Skeletal muscle satellite cell (primary cell): ENCODE measurements at regions not wholly inside any gene's neighbourhood (a gene's known extent, or its start where the extent isn't known, plus 50 kb on each side); places are given as distances from the start of the nearest gene placed in this dataset.

Source experiments
- H3K27me3 ChIP-seq: 2 replicates; pipeline ENCODE4 v1.7.0; 2013; ENCODE audit warnings: low read length; ENCODE audit not compliant: control insufficient read depth, insufficient read depth
- H3K36me3 ChIP-seq: 2 replicates; pipeline ENCODE4 v1.7.0; 2013; ENCODE audit warnings: mild to moderate bottlenecking, control low read depth, low read length; ENCODE audit not compliant: insufficient read depth
- H3K4me1 ChIP-seq: 2 replicates; pipeline ENCODE4 v1.7.0; 2013; ENCODE audit warnings: low read length; ENCODE audit not compliant: control insufficient read depth, insufficient read depth
- H3K4me2 ChIP-seq: 2 replicates; pipeline ENCODE4 v1.7.0; 2013; ENCODE audit warnings: mild to moderate bottlenecking, low read length
- H3K4me3 ChIP-seq: 2 replicates; pipeline ENCODE4 v1.7.0; 2013; ENCODE audit warnings: low read length
- H3K9ac ChIP-seq: 2 replicates; pipeline ENCODE4 v1.7.0; 2013; ENCODE audit warnings: mild to moderate bottlenecking, low read depth, low read length, moderate library complexity
- H3K9me3 ChIP-seq: replicated peaks from 2 replicates; pipeline ENCODE4 v1.7.0; 2013; ENCODE audit warnings: mild to moderate bottlenecking, control low read depth, low read length

GRCh38 chr3:63070476-63070810 is 195.2 kb upstream of the CADPS start:
- H3K9me3 ChIP-seq = no peaks in the 10 kb centered on the region
- peaks cover 16% of the 10 kb centered on the region for H3K27me3 ChIP-seq
- H3K9ac ChIP-seq = no peak overlapping the region
- H3K4me2 ChIP-seq = no peak overlapping the region
- no peak overlapping the region for H3K4me3 ChIP-seq
- H3K36me3 ChIP-seq = no peaks in the 10 kb centered on the region
- no peaks in the 10 kb centered on the region for H3K4me1 ChIP-seq

DNA sequence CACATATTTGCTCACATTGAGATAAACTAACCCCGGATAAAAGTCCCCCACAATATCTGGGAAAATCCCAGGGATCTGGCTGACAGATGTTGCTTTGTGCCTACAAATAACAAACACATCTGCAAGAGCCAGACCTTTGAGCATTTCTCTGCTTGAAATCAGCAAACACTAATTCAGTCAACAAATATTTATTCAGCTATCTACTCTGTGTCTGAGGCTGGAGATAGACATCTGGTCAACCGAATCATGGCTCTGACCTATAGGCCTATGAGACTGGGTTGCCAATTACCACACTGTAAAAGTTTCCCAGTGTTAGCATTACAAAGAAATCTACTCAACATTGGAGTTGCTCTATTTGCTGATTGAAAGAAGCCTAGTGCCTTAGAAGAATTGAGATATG is 201.1 kb upstream of the CADPS start:
- no peak overlapping the region for H3K4me3 ChIP-seq
- peaks cover 27% of the 10 kb centered on the region for H3K27me3 ChIP-seq
- H3K9ac ChIP-seq = no peak overlapping the region
- H3K4me1 ChIP-seq = no peaks in the 10 kb centered on the region
- H3K36me3 ChIP-seq = no peaks in the 10 kb centered on the region
- H3K4me2 ChIP-seq = no peak overlapping the region
- H3K9me3 ChIP-seq = no peaks in the 10 kb centered on the region

GRCh38 chr3:63086190-63086589 is 191.9 kb upstream of the SYNPR start:
- H3K27me3 ChIP-seq = peaks cover 6% of the 10 kb centered on the region
- H3K9ac ChIP-seq = no peak overlapping the region
- H3K36me3 ChIP-seq = no peaks in the 10 kb centered on the region
- H3K4me2 ChIP-seq = no peak overlapping the region
- H3K4me1 ChIP-seq = no peaks in the 10 kb centered on the region
- no peak overlapping the region for H3K4me3 ChIP-seq
- no peaks in the 10 kb centered on the region for H3K9me3 ChIP-seq

DNA sequence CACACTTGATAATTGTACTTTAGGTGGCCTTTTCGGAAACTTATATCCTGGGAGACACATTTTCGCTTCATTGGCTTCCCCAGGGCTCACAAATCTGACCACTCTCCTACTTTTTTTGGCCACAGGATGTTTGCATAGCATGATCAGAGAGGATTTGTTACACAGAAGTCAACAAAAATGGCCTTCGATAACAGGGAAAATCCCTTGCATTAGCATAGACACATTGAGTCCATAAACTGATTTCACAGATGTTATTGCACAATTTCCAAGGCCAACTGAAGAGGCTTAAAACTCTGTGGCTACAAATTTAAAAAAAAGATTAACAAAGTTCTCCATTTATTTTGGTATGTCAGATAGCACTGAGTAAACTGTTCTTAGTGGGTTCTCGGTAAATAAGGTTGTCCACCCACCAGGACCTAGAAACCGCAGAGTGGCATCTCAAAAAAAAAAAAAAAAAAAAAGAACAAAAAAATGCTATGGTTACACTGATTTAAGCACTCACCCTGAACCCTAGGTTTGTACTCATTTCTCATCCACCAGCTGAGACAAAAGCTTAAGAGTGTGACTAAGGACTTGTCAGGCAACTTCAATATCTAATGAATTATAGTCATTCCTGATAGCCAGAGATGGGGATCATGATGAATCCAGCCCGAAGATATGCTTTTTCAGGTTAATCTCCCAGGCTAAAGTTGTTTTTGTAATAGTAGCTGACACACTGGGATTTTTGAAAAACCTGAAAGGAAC is 188.9 kb upstream of the SYNPR start:
- Histone ChIP-seq H3K4me3 (no peak overlapping the region), H3K4me1 (no peaks in the 10 kb centered on the region), H3K36me3 (no peaks in the 10 kb centered on the region), H3K9me3 (no peaks in the 10 kb centered on the region), H3K27me3 (peaks cover 6% of the 10 kb centered on the region), H3K4me2 (no peak overlapping the region), H3K9ac (no peak overlapping the region)

- H3K4me1 ChIP-seq = no peaks in the 10 kb centered on the region
- peaks cover 6% of the 10 kb centered on the region for H3K27me3 ChIP-seq
- H3K4me3 ChIP-seq = no peak overlapping the region
- no peak overlapping the region for H3K4me2 ChIP-seq
- H3K36me3 ChIP-seq = no peaks in the 10 kb centered on the region
- H3K9ac ChIP-seq = no peak overlapping the region
- no peaks in the 10 kb centered on the region for H3K9me3 ChIP-seq
Observed at GRCh38 chr3:63089751-63090132, 188.4 kb upstream of the SYNPR start.

- Histone ChIP-seq H3K4me2 (no peak overlapping the region), H3K27me3 (peaks cover 6% of the 10 kb centered on the region), H3K9me3 (no peaks in the 10 kb centered on the region), H3K36me3 (no peaks in the 10 kb centered on the region), H3K4me3 (no peak overlapping the region), H3K9ac (no peak overlapping the region), H3K4me1 (no peaks in the 10 kb centered on the region)
Observed at GRCh38 chr3:63090656-63091055, 187.5 kb upstream of the SYNPR start.

DNA sequence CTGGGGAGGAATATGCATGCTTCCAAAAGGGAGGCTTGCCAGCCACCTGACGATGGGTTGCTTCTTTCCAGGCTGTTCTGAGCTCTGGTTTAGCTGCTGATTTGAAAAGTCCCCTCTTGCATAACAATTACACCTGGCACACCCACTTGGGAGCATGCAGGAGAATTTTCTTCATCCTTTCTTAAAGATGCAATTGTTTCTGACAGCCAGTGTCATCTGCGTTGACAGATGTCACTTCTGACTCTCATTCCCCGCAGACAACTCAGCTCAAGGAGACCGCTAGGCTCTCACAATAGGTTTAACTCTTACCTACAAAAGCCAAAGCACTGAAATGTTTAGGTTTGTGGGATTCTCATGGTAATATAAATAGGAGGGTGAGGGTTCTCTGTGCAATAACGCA is 185.6 kb upstream of the SYNPR start:
- peaks cover 6% of the 10 kb centered on the region for H3K27me3 ChIP-seq
- H3K9me3 ChIP-seq = no peaks in the 10 kb centered on the region
- no peaks in the 10 kb centered on the region for H3K4me1 ChIP-seq
- H3K9ac ChIP-seq = no peak overlapping the region
- no peaks in the 10 kb centered on the region for H3K36me3 ChIP-seq
- no peak overlapping the region for H3K4me2 ChIP-seq
- no peak overlapping the region for H3K4me3 ChIP-seq

DNA sequence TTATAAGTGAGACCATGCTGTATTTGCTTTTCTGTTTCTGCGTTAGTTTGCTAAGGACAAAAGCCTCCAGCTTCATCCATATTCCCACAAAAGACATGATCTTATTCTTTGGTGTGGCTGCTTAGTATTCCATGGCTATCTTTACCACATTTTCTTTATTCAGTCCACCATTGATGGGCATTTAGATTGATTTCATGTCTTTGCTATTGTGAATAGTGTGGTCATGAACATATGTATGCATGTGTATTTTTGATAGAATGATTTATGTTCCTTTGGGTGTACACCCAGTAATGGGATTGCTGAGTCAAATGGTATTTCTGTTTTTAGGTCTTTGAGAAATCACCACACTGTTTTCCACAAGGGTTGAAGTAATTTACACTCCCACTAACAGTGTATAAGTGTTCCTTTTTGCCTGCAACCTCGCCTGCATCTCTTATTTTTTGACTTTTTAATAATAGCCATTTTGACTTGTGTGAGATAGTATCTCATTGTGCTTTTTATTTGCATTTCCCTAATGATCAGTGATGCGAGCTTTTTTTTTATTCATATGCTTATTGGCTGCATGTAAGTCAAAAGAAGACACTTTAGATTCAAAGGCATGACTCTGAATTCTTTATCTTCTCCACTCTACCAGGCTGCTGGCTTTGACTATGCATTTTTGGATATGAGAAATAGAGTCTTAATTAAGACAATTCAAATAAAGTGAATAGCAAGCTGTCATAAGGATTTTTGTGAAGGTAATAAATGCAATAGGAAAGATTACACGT is 183.3 kb upstream of the SYNPR start:
- Histone ChIP-seq H3K27me3 (peaks cover 2% of the 10 kb centered on the region), H3K4me2 (no peak overlapping the region), H3K9ac (no peak overlapping the region), H3K4me3 (no peak overlapping the region), H3K4me1 (no peaks in the 10 kb centered on the region), H3K36me3 (no peaks in the 10 kb centered on the region), H3K9me3 (no peaks in the 10 kb centered on the region)

GRCh38 chr3:63096248-63097058 is 181.7 kb upstream of the SYNPR start:
- Histone ChIP-seq H3K9ac (no peak overlapping the region), H3K27me3 (no peaks in the 10 kb centered on the region), H3K4me1 (no peaks in the 10 kb centered on the region), H3K4me3 (no peak overlapping the region), H3K4me2 (no peak overlapping the region), H3K36me3 (no peaks in the 10 kb centered on the region), H3K9me3 (no peaks in the 10 kb centered on the region)

DNA sequence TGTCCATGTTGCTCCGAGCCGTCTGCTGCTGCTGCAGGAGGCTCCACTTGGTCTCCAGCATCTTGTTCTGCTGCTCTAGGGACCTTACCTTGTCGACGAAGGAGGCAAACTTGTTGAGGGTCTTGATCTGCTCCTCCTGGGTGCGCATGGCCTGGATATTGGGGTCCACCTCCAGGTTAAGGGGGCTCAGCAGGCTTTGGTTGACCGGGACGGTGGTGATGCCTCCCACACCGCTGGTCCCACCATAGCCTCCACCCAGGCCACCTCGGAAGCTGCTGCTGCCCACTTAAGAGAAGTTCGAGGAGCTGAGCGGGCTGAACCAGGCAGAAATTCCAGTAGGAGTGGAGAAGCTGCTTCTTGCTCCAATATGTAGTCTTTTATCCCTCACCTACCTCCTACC is 180.7 kb upstream of the SYNPR start:
- H3K9me3 ChIP-seq = no peaks in the 10 kb centered on the region
- no peaks in the 10 kb centered on the region for H3K27me3 ChIP-seq
- H3K4me1 ChIP-seq = no peaks in the 10 kb centered on the region
- no peak overlapping the region for H3K9ac ChIP-seq
- no peak overlapping the region for H3K4me3 ChIP-seq
- H3K4me2 ChIP-seq = no peak overlapping the region
- H3K36me3 ChIP-seq = no peaks in the 10 kb centered on the region

DNA sequence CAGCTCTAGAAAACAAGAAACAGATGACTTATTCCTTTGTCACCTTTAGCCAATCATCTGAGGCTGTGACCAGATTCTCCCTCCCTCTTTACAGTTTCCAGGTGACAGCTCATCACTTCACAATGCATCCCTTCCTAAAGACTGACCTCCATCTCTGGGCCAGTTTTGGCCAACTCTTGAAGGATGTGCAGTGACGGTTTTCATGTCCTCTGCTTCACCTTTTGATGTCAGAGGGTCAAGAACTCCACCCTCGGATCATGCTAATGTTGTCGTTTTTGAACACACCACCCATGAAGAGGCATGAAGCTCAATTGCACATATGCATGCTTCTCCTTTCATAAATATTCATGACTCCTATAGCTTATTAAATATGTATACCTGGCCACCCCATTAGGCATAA is 161.2 kb upstream of the SYNPR start:
- Histone ChIP-seq H3K4me1 (no peaks in the 10 kb centered on the region), H3K9me3 (no peaks in the 10 kb centered on the region), H3K9ac (no peak overlapping the region), H3K4me2 (no peak overlapping the region), H3K4me3 (no peak overlapping the region), H3K36me3 (no peaks in the 10 kb centered on the region), H3K27me3 (peaks cover 2% of the 10 kb centered on the region)
